T-cell (primary cell): ENCODE measurements at regions not wholly inside any gene's neighbourhood (a gene's known extent, or its start where the extent isn't known, plus 50 kb on each side); places are given as distances from the start of the nearest gene placed in this dataset.

ENCODE experiments used
- ATAC-seq, 4 experiments: fragments of 200-7000 bp in 3 of 4; fragments of 150-1000 bp in 1 of 4; cut with Tn5 transposase; replicated peaks in 1 of 4; 1 replicate in 3 of 4; 2 replicates in 1 of 4; pipeline ENCODE4 v1.10.0; 2021; ENCODE audit warnings: moderate library complexity in 3 of 4, mild to moderate bottlenecking in 2 of 4, moderate number of reproducible peaks in 1 of 4
- CTCF ChIA-PET, 2 donors: fragments of 300-600 bp; sonication (Branson Sonifier 250); formaldehyde crosslinking; loops; one replicate each; lab custom pipeline; 2022; ENCODE audit warnings: antibody characterized with exemption in 2 of 2; lab: Charles Lee
- POLR2A ChIA-PET, 2 donors: fragments of 300-600 bp; sonication (Branson Sonifier 250); formaldehyde crosslinking; loops; one replicate each; lab custom pipeline; 2022; ENCODE audit warnings: antibody characterized with exemption in 2 of 2; lab: Charles Lee
- DNase-seq, 35 experiments: peaks; one replicate each; pipeline versions ENCODE4 v3.0.0 to v3.0.0-alpha.2; 2013 to 2023
- H3K27ac ChIP-seq: one replicate; pipeline ENCODE4 v1.5.1; 2013; ENCODE audit warnings: low read length
- H3K27me3 ChIP-seq, 2 experiments: replicated peaks in 1 of 2; 1 replicate in 1 of 2; 2 replicates in 1 of 2; pipeline versions ENCODE4 v1.6.1 to v1.7.0; 2013; ENCODE audit warnings: low read length in 1 of 2, mixed read lengths in 1 of 2; ENCODE audit not compliant: control insufficient read depth in 2 of 2, insufficient read depth in 2 of 2; ENCODE audit errors: extremely low read depth in 1 of 2
- H3K36me3 ChIP-seq, 2 donors: 1 replicate in 1 of 2; 2 replicates in 1 of 2; pipeline versions ENCODE4 v1.6.1 to v1.7.0; 2013; ENCODE audit warnings: low read length in 1 of 2; ENCODE audit not compliant: control insufficient read depth in 2 of 2, insufficient read depth in 1 of 2; ENCODE audit errors: extremely low read depth in 1 of 2
- H3K4me1 ChIP-seq, 2 experiments: 1 replicate in 1 of 2; 2 replicates in 1 of 2; pipeline versions ENCODE4 v1.6.1 to v1.7.0; 2013; ENCODE audit warnings: low read length in 2 of 2, mixed read lengths in 1 of 2; ENCODE audit not compliant: insufficient read depth in 2 of 2, control insufficient read depth in 1 of 2; ENCODE audit errors: extremely low read depth in 1 of 2
- H3K4me3 ChIP-seq, 2 donors: 1 replicate in 1 of 2; 2 replicates in 1 of 2; pipeline versions ENCODE4 v1.5.1 to v1.7.0; 2013; ENCODE audit warnings: mild to moderate bottlenecking in 2 of 2, low read length in 1 of 2, moderate library complexity in 1 of 2; ENCODE audit not compliant: control insufficient read depth in 1 of 2; ENCODE audit errors: extremely low read depth in 1 of 2
- H3K9me3 ChIP-seq: 2 replicates; pipeline ENCODE4 v1.7.0; 2013
- H3K27ac Mint-ChIP-seq, 2 donors: one replicate each; pipeline ENCODE4 v1.8.0; 2020 to 2021; ENCODE audit warnings: mild to moderate bottlenecking in 2 of 2, mixed read lengths in 2 of 2
- H3K27me3 Mint-ChIP-seq, 2 donors: one replicate each; pipeline ENCODE4 v1.8.0; 2021 to 2022; ENCODE audit warnings: mixed read lengths in 2 of 2
- H3K36me3 Mint-ChIP-seq: one replicate; pipeline ENCODE4 v1.8.0; 2021; ENCODE audit warnings: mixed read lengths
- H3K4me1 Mint-ChIP-seq, 3 donors: one replicate each; pipeline ENCODE4 v1.8.0; 2020 to 2022; ENCODE audit warnings: mixed read lengths in 3 of 3, mild to moderate bottlenecking in 1 of 3
- H3K4me3 Mint-ChIP-seq, 3 donors: one replicate each; pipeline ENCODE4 v1.8.0; 2020 to 2022; ENCODE audit warnings: mild to moderate bottlenecking in 3 of 3, mixed read lengths in 3 of 3, moderate library complexity in 3 of 3
- H3K9me3 Mint-ChIP-seq, 3 donors: one replicate each; pipeline ENCODE4 v1.8.0; 2020 to 2022; ENCODE audit warnings: mixed read lengths in 3 of 3
- WGBS: methylation state at CpG from one replicate; pipeline ENCODE4 v1.1.5; 2013; ENCODE audit warnings: missing lambda C conversion rate; ENCODE audit not compliant: insufficient coverage; 5-methylcytosine and 5-hydroxymethylcytosine counted together

GRCh38 chr6:4355241-4355640, 219.9 kb upstream of the ECI2 start:
- DNase-seq: no peak
- Mint-ChIP-seq H3K36me3 (no peaks in the 10 kb centered on the region), H3K4me3 (no peak overlapping the region), H3K27ac (no peak overlapping the region), H3K27me3 (peaks cover 0 to 21% of the 10 kb centered on the region in 2 donors), H3K9me3 (no peaks in the 10 kb centered on the region), H3K4me1 (no peaks in the 10 kb centered on the region)
- H3K36me3 ChIP-seq: no peaks in the 10 kb centered on the region
- WGBS: 90% methylated on average over 4 of the region's 5 CpGs
- H3K9me3 ChIP-seq: no peaks in the 10 kb centered on the region
- H3K4me1 ChIP-seq: no peaks in the 10 kb centered on the region
- POLR2A ChIA-PET: no interaction called here
- no peak overlapping the region for H3K27ac ChIP-seq
- no peak overlapping the region for H3K4me3 ChIP-seq
- no peak for ATAC-seq
- peaks cover 0 to 14% of the 10 kb centered on the region in 2 experiments for H3K27me3 ChIP-seq
- CTCF ChIA-PET: no interaction called here

GRCh38 chr6:4354181-4354580, 218.8 kb upstream of the ECI2 start:
- 84% methylated on average over 7 of the region's 7 CpGs for WGBS
- Mint-ChIP-seq H3K9me3 (no peaks in the 10 kb centered on the region), H3K27me3 (peaks cover 0 to 21% of the 10 kb centered on the region in 2 donors), H3K36me3 (no peaks in the 10 kb centered on the region), H3K4me1 (no peaks in the 10 kb centered on the region), H3K27ac (no peak overlapping the region), H3K4me3 (no peak overlapping the region)
- DNase-seq (no peak), ATAC-seq (no peak)
- Histone ChIP-seq H3K27me3 (peaks cover 0 to 14% of the 10 kb centered on the region in 2 experiments), H3K9me3 (no peaks in the 10 kb centered on the region), H3K4me3 (no peak overlapping the region), H3K4me1 (no peaks in the 10 kb centered on the region), H3K36me3 (no peaks in the 10 kb centered on the region), H3K27ac (no peak overlapping the region)
- POLR2A ChIA-PET: no interaction called here
- CTCF ChIA-PET: no interaction called here

- no peak overlapping the region for H3K4me3 Mint-ChIP-seq
- no peaks in the 10 kb centered on the region for H3K9me3 ChIP-seq
- no peaks in the 10 kb centered on the region for H3K36me3 Mint-ChIP-seq
- ChIA-PET POLR2A (no interaction called here), CTCF (no interaction called here)
- H3K4me1 Mint-ChIP-seq: no peaks in the 10 kb centered on the region
- H3K27me3 ChIP-seq: peaks cover 0 to 5% of the 10 kb centered on the region in 2 experiments
- no peak overlapping the region for H3K27ac Mint-ChIP-seq
- WGBS: 90% methylated on average over 6 of the region's 6 CpGs
- H3K4me3 ChIP-seq: no peak overlapping the region
- no peaks in the 10 kb centered on the region for H3K9me3 Mint-ChIP-seq
- H3K4me1 ChIP-seq: no peaks in the 10 kb centered on the region
- no peak for ATAC-seq
- H3K36me3 ChIP-seq: no peaks in the 10 kb centered on the region
- H3K27ac ChIP-seq: no peak overlapping the region
- peaks cover 0 to 20% of the 10 kb centered on the region in 2 donors for H3K27me3 Mint-ChIP-seq
- DNase-seq: no peak
Measured at GRCh38 chr6:4352731-4353130, 217.4 kb upstream of the ECI2 start.

GRCh38 chr6:4352322-4352669, 216.9 kb upstream of the ECI2 start:
- POLR2A ChIA-PET: no interaction called here
- 94% methylated on average over 4 of the region's 5 CpGs for WGBS
- Histone ChIP-seq H3K27me3 (peaks cover 0 to 5% of the 10 kb centered on the region in 2 experiments), H3K36me3 (no peaks in the 10 kb centered on the region), H3K4me3 (no peak overlapping the region), H3K27ac (no peak overlapping the region), H3K4me1 (no peaks in the 10 kb centered on the region), H3K9me3 (no peaks in the 10 kb centered on the region)
- ATAC-seq: no peak
- no peaks in the 10 kb centered on the region for H3K4me1 Mint-ChIP-seq
- peaks cover 0 to 18% of the 10 kb centered on the region in 2 donors for H3K27me3 Mint-ChIP-seq
- H3K9me3 Mint-ChIP-seq: no peaks in the 10 kb centered on the region
- DNase-seq: no peak
- CTCF ChIA-PET: no interaction called here
- no peaks in the 10 kb centered on the region for H3K36me3 Mint-ChIP-seq
- H3K4me3 Mint-ChIP-seq: no peak overlapping the region
- no peak overlapping the region for H3K27ac Mint-ChIP-seq

- Histone ChIP-seq H3K27me3 (peaks cover 0 to 10% of the 10 kb centered on the region in 2 experiments), H3K4me3 (no peak overlapping the region), H3K36me3 (no peaks in the 10 kb centered on the region), H3K9me3 (no peaks in the 10 kb centered on the region), H3K27ac (no peak overlapping the region), H3K4me1 (no peaks in the 10 kb centered on the region)
- CTCF ChIA-PET: no interaction called here
- H3K9me3 Mint-ChIP-seq: no peaks in the 10 kb centered on the region
- H3K27ac Mint-ChIP-seq: no peak overlapping the region
- DNase-seq (no peak), ATAC-seq (no peak)
- H3K27me3 Mint-ChIP-seq: peaks cover 0 to 18% of the 10 kb centered on the region in 2 donors
- H3K36me3 Mint-ChIP-seq: no peaks in the 10 kb centered on the region
- H3K4me1 Mint-ChIP-seq: no peaks in the 10 kb centered on the region
- H3K4me3 Mint-ChIP-seq: no peak overlapping the region
- POLR2A ChIA-PET: no interaction called here
- WGBS: 85% methylated on average over 16 of the region's 21 CpGs
Measured at GRCh38 chr6:4351520-4352321, 216.3 kb upstream of the ECI2 start.

- CTCF ChIA-PET: no interaction called here
- Mint-ChIP-seq H3K9me3 (no peaks in the 10 kb centered on the region), H3K4me1 (no peaks in the 10 kb centered on the region), H3K27ac (no peak overlapping the region), H3K27me3 (peaks cover 4 to 18% of the 10 kb centered on the region in 2 donors), H3K4me3 (no peak overlapping the region), H3K36me3 (no peaks in the 10 kb centered on the region)
- ATAC-seq (no peak), DNase-seq (no peak)
- no peaks in the 10 kb centered on the region for H3K4me1 ChIP-seq
- H3K27me3 ChIP-seq: peaks cover 0 to 10% of the 10 kb centered on the region in 2 experiments
- H3K4me3 ChIP-seq: no peak overlapping the region
- H3K36me3 ChIP-seq: no peaks in the 10 kb centered on the region
- H3K9me3 ChIP-seq: no peaks in the 10 kb centered on the region
- POLR2A ChIA-PET: no interaction called here
- H3K27ac ChIP-seq: no peak overlapping the region
- 85% methylated on average over 3 of the region's 9 CpGs for WGBS
Measured at GRCh38 chr6:4350567-4351519, 215.5 kb upstream of the ECI2 start.
